Loucy (cell line): ENCODE measurements at regions not wholly inside any gene's neighbourhood (a gene's known extent, or its start where the extent isn't known, plus 50 kb on each side); places are given as distances from the start of the nearest gene placed in this dataset.

Source experiments
- H2AFZ ChIP-seq: fragments of 200-600 bp; sonication (generic); 2 replicates; pipeline ENCODE4 v1.6.0; 2016; ENCODE audit warnings: antibody characterized with exemption, mild to moderate bottlenecking, low read length, moderate library complexity
- H3F3A ChIP-seq: fragments of 200-600 bp; 2 replicates; pipeline ENCODE4 v1.6.0; 2016; ENCODE audit warnings: antibody characterized with exemption, low read depth, mild to moderate bottlenecking
- H3K27me3 ChIP-seq: fragments of 200-600 bp; sonication (generic); 2 replicates; pipeline ENCODE4 v1.6.1; 2014; ENCODE audit warnings: low read length, mild to moderate bottlenecking; ENCODE audit not compliant: insufficient read depth, poor library complexity, severe bottlenecking
- H3K36me3 ChIP-seq: fragments of 200-600 bp; sonication (generic); 2 replicates; pipeline ENCODE4 v1.6.1; 2016; ENCODE audit warnings: low read length; ENCODE audit not compliant: insufficient read depth
- H3K4me1 ChIP-seq: fragments of 200-600 bp; sonication (generic); 2 replicates; pipeline ENCODE4 v1.5.1; 2014; ENCODE audit warnings: low read length, mild to moderate bottlenecking; ENCODE audit not compliant: insufficient read depth, poor library complexity, severe bottlenecking
- H3K4me2 ChIP-seq: fragments of 200-600 bp; sonication (generic); 2 replicates; pipeline ENCODE4 v1.6.0; 2014; ENCODE audit warnings: antibody characterized with exemption, low read length, low read depth, mild to moderate bottlenecking; ENCODE audit not compliant: poor library complexity, severe bottlenecking
- H3K4me3 ChIP-seq: fragments of 200-600 bp; sonication (generic); 2 replicates; pipeline ENCODE4 v1.5.1; 2014; ENCODE audit warnings: low read length, mild to moderate bottlenecking, mixed read lengths; ENCODE audit not compliant: poor library complexity, severe bottlenecking
- H3K79me2 ChIP-seq: fragments of 200-600 bp; sonication (generic); 2 replicates; pipeline ENCODE4 v1.6.1; 2014; ENCODE audit warnings: low read length; ENCODE audit not compliant: insufficient read depth
- H3K9ac ChIP-seq: fragments of 200-600 bp; sonication (generic); 2 replicates; pipeline ENCODE4 v1.6.0; 2014; ENCODE audit warnings: mild to moderate bottlenecking, low read depth, low read length, moderate library complexity; ENCODE audit not compliant: poor library complexity, severe bottlenecking
- H3K9me2 ChIP-seq: fragments of 200-600 bp; sonication (generic); replicated peaks from 2 replicates; pipeline ENCODE4 v1.6.1; 2016; ENCODE audit warnings: low read depth, low read length, mixed read lengths
- H3K9me3 ChIP-seq: fragments of 200-600 bp; sonication (generic); 2 replicates; pipeline ENCODE4 v1.6.1; 2014; ENCODE audit warnings: mild to moderate bottlenecking, antibody characterized with exemption, low read length, low read depth; ENCODE audit not compliant: insufficient read depth
- H4K20me1 ChIP-seq: fragments of 200-600 bp; sonication (generic); 2 replicates; pipeline ENCODE4 v1.6.0; 2014; ENCODE audit warnings: antibody characterized with exemption, low read length, mild to moderate bottlenecking; ENCODE audit not compliant: insufficient read depth, poor library complexity, severe bottlenecking
- EZH2phosphoT487 ChIP-seq: fragments of 200-600 bp; IDR thresholded peaks from 2 replicates; pipeline ENCODE4 v1.6.1; 2018; ENCODE audit warnings: antibody characterized with exemption, mild to moderate bottlenecking, moderate library complexity, borderline replicate concordance
- TF ChIP-seq, protein P1 (sequence below): fragments of 200-600 bp; sonication (generic); conservative IDR thresholded peaks from 2 replicates; pipeline ENCODE4 v1.5.1; 2014; ENCODE audit warnings: mild to moderate bottlenecking, antibody characterized with exemption, low read length

DNA sequence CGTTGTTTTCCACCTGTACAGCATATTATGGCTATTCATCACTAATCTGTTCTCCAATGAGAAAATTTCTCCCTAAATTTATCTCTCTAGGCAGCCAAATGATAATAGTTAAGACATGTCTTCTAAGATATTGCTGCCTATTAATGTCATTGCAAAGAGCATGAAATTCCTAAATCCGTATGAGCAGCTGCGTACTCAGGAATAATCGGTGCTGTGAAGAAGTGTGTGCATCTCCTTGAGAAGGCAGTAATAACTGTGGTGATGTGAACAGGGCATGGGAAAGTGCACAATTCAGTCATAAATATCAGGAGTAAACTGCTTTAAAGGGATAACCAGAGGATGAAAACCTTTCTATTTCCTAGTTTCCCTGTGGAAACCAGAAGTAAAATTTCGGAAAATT lies 112.2 kb downstream of the SLITRK5 start:
- no peaks in the 10 kb centered on the region for H3K36me3 ChIP-seq
- no peak for TF ChIP-seq EZH2phosphoT487
- TF ChIP-seq, protein P1, sequence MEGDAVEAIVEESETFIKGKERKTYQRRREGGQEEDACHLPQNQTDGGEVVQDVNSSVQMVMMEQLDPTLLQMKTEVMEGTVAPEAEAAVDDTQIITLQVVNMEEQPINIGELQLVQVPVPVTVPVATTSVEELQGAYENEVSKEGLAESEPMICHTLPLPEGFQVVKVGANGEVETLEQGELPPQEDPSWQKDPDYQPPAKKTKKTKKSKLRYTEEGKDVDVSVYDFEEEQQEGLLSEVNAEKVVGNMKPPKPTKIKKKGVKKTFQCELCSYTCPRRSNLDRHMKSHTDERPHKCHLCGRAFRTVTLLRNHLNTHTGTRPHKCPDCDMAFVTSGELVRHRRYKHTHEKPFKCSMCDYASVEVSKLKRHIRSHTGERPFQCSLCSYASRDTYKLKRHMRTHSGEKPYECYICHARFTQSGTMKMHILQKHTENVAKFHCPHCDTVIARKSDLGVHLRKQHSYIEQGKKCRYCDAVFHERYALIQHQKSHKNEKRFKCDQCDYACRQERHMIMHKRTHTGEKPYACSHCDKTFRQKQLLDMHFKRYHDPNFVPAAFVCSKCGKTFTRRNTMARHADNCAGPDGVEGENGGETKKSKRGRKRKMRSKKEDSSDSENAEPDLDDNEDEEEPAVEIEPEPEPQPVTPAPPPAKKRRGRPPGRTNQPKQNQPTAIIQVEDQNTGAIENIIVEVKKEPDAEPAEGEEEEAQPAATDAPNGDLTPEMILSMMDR, result no peak
- H3K9me3 ChIP-seq, result no peaks in the 10 kb centered on the region
- no peaks in the 10 kb centered on the region for H3F3A ChIP-seq
- H2AFZ ChIP-seq, result no peak overlapping the region
- no peaks in the 10 kb centered on the region for H3K79me2 ChIP-seq
- H3K9ac ChIP-seq, result no peak overlapping the region
- no peak overlapping the region for H3K4me2 ChIP-seq
- no peaks in the 10 kb centered on the region for H4K20me1 ChIP-seq
- no peaks in the 10 kb centered on the region for H3K4me1 ChIP-seq
- H3K4me3 ChIP-seq, result no peak overlapping the region
- H3K9me2 ChIP-seq, result no peaks in the 10 kb centered on the region
- H3K27me3 ChIP-seq, result no peaks in the 10 kb centered on the region

DNA sequence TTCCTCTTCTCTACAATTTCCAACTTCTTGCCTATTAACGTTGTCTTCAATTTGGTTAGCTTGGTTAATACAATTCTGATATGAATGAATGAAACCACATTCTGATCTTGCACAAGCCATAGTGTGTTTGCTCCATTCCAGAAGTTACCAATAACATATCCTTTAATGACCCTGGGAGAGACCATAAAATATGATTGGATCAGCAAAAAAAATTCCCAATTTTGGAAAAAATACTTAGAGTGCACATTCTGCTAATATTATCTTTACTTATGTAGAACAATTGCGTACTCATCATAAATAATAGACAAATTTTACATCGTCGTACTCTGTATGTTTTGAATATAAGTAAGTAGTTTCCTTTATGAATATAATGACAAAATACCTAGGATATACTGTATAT lies 117.2 kb downstream of the SLITRK5 start:
- Histone ChIP-seq H4K20me1 (no peaks in the 10 kb centered on the region), H3K27me3 (no peaks in the 10 kb centered on the region), H3K4me2 (no peak overlapping the region), H3F3A (no peaks in the 10 kb centered on the region), H3K79me2 (no peaks in the 10 kb centered on the region), H3K9me2 (no peaks in the 10 kb centered on the region), H3K9me3 (no peaks in the 10 kb centered on the region), H3K4me3 (no peak overlapping the region), H3K9ac (no peak overlapping the region), H3K4me1 (no peaks in the 10 kb centered on the region), H3K36me3 (no peaks in the 10 kb centered on the region), H2AFZ (no peak overlapping the region)
- no peak for TF ChIP-seq EZH2phosphoT487
- TF ChIP-seq, protein P1, result no peak

DNA sequence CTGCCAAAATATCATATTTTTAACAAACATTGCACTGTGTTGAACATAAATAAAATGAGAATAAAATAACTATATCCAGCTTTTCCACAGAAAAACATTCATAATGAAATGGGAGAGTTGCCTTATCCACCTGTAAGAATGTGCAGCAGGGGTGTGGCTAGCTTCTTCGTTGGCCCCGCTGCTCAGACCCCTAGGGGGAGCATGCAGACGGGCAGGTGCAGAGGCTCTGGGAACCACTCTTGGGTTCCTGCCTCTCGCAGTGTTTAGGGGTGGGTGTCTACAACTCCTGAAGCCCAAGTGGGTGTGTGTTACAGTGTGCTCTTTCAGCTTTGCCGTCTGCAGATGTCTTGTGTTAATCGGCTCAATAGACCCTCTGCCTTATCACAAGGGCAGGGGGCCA lies 121.7 kb downstream of the SLITRK5 start:
- Histone ChIP-seq H4K20me1 (no peaks in the 10 kb centered on the region), H3K79me2 (no peaks in the 10 kb centered on the region), H3K4me1 (no peaks in the 10 kb centered on the region), H3K4me3 (no peak overlapping the region), H3K9ac (no peak overlapping the region), H3F3A (no peaks in the 10 kb centered on the region), H3K9me2 (no peaks in the 10 kb centered on the region), H3K27me3 (no peaks in the 10 kb centered on the region), H3K36me3 (no peaks in the 10 kb centered on the region), H3K4me2 (no peak overlapping the region), H2AFZ (no peak overlapping the region), H3K9me3 (no peaks in the 10 kb centered on the region)
- no peak for TF ChIP-seq EZH2phosphoT487

DNA sequence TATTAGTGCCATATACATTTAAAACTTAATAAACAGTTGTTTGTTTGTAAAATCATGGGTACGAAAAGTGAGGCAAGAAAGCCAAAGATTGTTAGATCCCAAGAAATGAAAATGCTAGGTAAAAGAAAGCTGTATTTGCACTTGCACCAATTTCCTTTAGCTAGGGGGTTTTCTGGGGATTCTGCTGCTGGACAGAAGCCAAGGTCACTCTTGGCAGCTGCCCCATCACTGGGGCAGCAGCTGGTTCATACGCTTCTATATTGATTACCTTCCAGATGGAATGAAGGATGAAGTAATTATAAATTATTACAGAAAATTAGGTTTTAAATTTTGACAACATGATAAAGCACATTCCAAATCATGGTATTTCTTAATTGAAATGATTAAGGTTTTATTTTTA lies 127.4 kb downstream of the SLITRK5 start:
- Histone ChIP-seq H3K4me1 (no peaks in the 10 kb centered on the region), H3K27me3 (no peaks in the 10 kb centered on the region), H3K9me2 (no peaks in the 10 kb centered on the region), H4K20me1 (no peaks in the 10 kb centered on the region), H3K4me2 (no peak overlapping the region), H3K9ac (no peak overlapping the region), H2AFZ (no peak overlapping the region), H3K79me2 (no peaks in the 10 kb centered on the region), H3K4me3 (no peak overlapping the region), H3K9me3 (no peaks in the 10 kb centered on the region), H3F3A (no peaks in the 10 kb centered on the region), H3K36me3 (no peaks in the 10 kb centered on the region)
- TF ChIP-seq, protein P1, result no peak
- no peak for TF ChIP-seq EZH2phosphoT487
